OCI-LY1 (cell line): ENCODE measurements at regions not wholly inside any gene's neighbourhood (a gene's known extent, or its start where the extent isn't known, plus 50 kb on each side); places are given as distances from the start of the nearest gene placed in this dataset.
A peak's percentile ranks its signal among the peaks of the same experiment; 100 is the strongest.

Experiments
- H2AFZ ChIP-seq: fragments of 200-600 bp; sonication (generic), shearing (Covaris generic); 2 replicates; pipeline ENCODE4 v1.6.0; 2014; ENCODE audit warnings: antibody characterized with exemption, mild to moderate bottlenecking, low read length
- H3F3A ChIP-seq: fragments of 200-600 bp; sonication (generic), shearing (Covaris generic); 2 replicates; pipeline ENCODE4 v1.6.0; 2014; ENCODE audit warnings: mild to moderate bottlenecking, antibody characterized with exemption, low read length, moderate library complexity; ENCODE audit not compliant: insufficient read depth
- H3K27ac ChIP-seq: fragments of 200-600 bp; sonication (generic); 2 replicates; pipeline ENCODE4 v1.5.1; 2014; ENCODE audit warnings: low read length, mixed run types, mild to moderate bottlenecking, low read depth; ENCODE audit not compliant: poor library complexity, severe bottlenecking
- H3K27me3 ChIP-seq: fragments of 200-600 bp; sonication (generic); 2 replicates; pipeline ENCODE4 v1.6.0; 2014; ENCODE audit warnings: antibody characterized with exemption, mild to moderate bottlenecking, low read length, moderate library complexity; ENCODE audit not compliant: insufficient read depth
- H3K36me3 ChIP-seq: fragments of 200-600 bp; sonication (generic); 2 replicates; pipeline ENCODE4 v1.6.1; 2014; ENCODE audit warnings: mild to moderate bottlenecking, antibody characterized with exemption, low read length, moderate library complexity, mixed read lengths; ENCODE audit not compliant: insufficient read depth
- H3K4me1 ChIP-seq: fragments of 200-600 bp; sonication (generic); 2 replicates; pipeline ENCODE4 v1.5.1; 2014; ENCODE audit warnings: mild to moderate bottlenecking, low read length, moderate library complexity; ENCODE audit not compliant: insufficient read depth, severe bottlenecking
- H3K4me2 ChIP-seq: fragments of 200-600 bp; sonication (generic), shearing (Covaris generic); 2 replicates; pipeline ENCODE4 v1.6.1; 2014; ENCODE audit warnings: low read length
- H3K4me3 ChIP-seq: fragments of 200-600 bp; sonication (generic); 2 replicates; pipeline ENCODE4 v1.5.1; 2014; ENCODE audit warnings: low read length, low read depth, mild to moderate bottlenecking, mixed read lengths; ENCODE audit not compliant: poor library complexity, severe bottlenecking
- H3K79me2 ChIP-seq: fragments of 200-600 bp; shearing (Covaris generic); 2 replicates; pipeline ENCODE4 v1.6.1; 2016; ENCODE audit warnings: mixed run types, low read length, mixed read lengths; ENCODE audit not compliant: insufficient read depth
- H3K9ac ChIP-seq: fragments of 200-600 bp; sonication (generic), shearing (Covaris generic); 2 replicates; pipeline ENCODE4 v1.6.1; 2014; ENCODE audit warnings: mild to moderate bottlenecking, low read length, mixed read lengths
- H3K9me2 ChIP-seq: fragments of 200-600 bp; sonication (generic), shearing (Covaris generic); 2 replicates; pipeline ENCODE4 v1.6.1; 2014; ENCODE audit warnings: low read depth, mild to moderate bottlenecking, low read length, mixed read lengths
- H3K9me3 ChIP-seq: fragments of 200-600 bp; shearing (Covaris generic); 2 replicates; pipeline ENCODE4 v1.6.1; 2014; ENCODE audit warnings: low read length, mixed read lengths
- H4K20me1 ChIP-seq: fragments of 200-600 bp; sonication (generic), shearing (Covaris generic); 2 replicates; pipeline ENCODE4 v1.6.0; 2016; ENCODE audit warnings: mild to moderate bottlenecking, low read length; ENCODE audit not compliant: insufficient read depth
- EZH2 ChIP-seq: fragments of 200-600 bp; sonication (generic), shearing (Covaris generic); IDR thresholded peaks from 2 replicates; pipeline ENCODE4 v1.8.0; 2017; ENCODE audit warnings: borderline replicate concordance, mixed run types, mild to moderate bottlenecking, antibody characterized with exemption, low read length, moderate library complexity, mixed read lengths
- TF ChIP-seq, protein P1 (sequence below): fragments of 200-600 bp; sonication (generic), shearing (Covaris generic); IDR thresholded peaks from 2 replicates; pipeline ENCODE4 v1.5.1; 2017; ENCODE audit warnings: mild to moderate bottlenecking, antibody characterized with exemption, low read length, moderate library complexity, mixed read lengths

GRCh38 chr5:123882965-123883345 is 371.0 kb downstream of the CSNK1G3 start:
- H3K27ac ChIP-seq, result no peak overlapping the region
- no peaks in the 10 kb centered on the region for H3K9me3 ChIP-seq
- no peaks in the 10 kb centered on the region for H3F3A ChIP-seq
- no peak overlapping the region for H3K4me3 ChIP-seq
- no peaks in the 10 kb centered on the region for H3K27me3 ChIP-seq
- H2AFZ ChIP-seq, result peak overlapping the region; percentile 78
- H3K4me1 ChIP-seq, result peaks cover 20% of the 10 kb centered on the region
- H3K9me2 ChIP-seq, result no peaks in the 10 kb centered on the region
- no peaks in the 10 kb centered on the region for H4K20me1 ChIP-seq
- H3K4me2 ChIP-seq, result peak overlapping the region; percentile 39
- no peaks in the 10 kb centered on the region for H3K36me3 ChIP-seq
- TF ChIP-seq, protein P1, sequence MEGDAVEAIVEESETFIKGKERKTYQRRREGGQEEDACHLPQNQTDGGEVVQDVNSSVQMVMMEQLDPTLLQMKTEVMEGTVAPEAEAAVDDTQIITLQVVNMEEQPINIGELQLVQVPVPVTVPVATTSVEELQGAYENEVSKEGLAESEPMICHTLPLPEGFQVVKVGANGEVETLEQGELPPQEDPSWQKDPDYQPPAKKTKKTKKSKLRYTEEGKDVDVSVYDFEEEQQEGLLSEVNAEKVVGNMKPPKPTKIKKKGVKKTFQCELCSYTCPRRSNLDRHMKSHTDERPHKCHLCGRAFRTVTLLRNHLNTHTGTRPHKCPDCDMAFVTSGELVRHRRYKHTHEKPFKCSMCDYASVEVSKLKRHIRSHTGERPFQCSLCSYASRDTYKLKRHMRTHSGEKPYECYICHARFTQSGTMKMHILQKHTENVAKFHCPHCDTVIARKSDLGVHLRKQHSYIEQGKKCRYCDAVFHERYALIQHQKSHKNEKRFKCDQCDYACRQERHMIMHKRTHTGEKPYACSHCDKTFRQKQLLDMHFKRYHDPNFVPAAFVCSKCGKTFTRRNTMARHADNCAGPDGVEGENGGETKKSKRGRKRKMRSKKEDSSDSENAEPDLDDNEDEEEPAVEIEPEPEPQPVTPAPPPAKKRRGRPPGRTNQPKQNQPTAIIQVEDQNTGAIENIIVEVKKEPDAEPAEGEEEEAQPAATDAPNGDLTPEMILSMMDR, result no peak
- no peak for TF ChIP-seq EZH2
- H3K79me2 ChIP-seq, result no peaks in the 10 kb centered on the region
- no peak overlapping the region for H3K9ac ChIP-seq

GRCh38 chr5:123882319-123882964 is 370.5 kb downstream of the CSNK1G3 start:
- Histone ChIP-seq H3K27me3 (no peaks in the 10 kb centered on the region), H3K4me1 (peaks cover 20% of the 10 kb centered on the region), H3K4me3 (no peak overlapping the region), H3K9me3 (no peaks in the 10 kb centered on the region), H3K79me2 (no peaks in the 10 kb centered on the region), H4K20me1 (no peaks in the 10 kb centered on the region), H3K9ac (no peak overlapping the region), H3F3A (no peaks in the 10 kb centered on the region), H3K9me2 (no peaks in the 10 kb centered on the region), H3K36me3 (no peaks in the 10 kb centered on the region), H3K4me2 (peak overlapping the region; percentile 39), H3K27ac (no peak overlapping the region), H2AFZ (peak overlapping the region; percentile 78; the same call in 1 of the 2 replicates)
- TF ChIP-seq, protein P1, result no peak
- no peak for TF ChIP-seq EZH2

- no peaks in the 10 kb centered on the region for H3K36me3 ChIP-seq
- no peak overlapping the region for H3K27ac ChIP-seq
- H3K4me3 ChIP-seq, result no peak overlapping the region
- H3K79me2 ChIP-seq, result no peaks in the 10 kb centered on the region
- H4K20me1 ChIP-seq, result no peaks in the 10 kb centered on the region
- H3F3A ChIP-seq, result no peaks in the 10 kb centered on the region
- no peaks in the 10 kb centered on the region for H3K9me3 ChIP-seq
- TF ChIP-seq, protein P1, result no peak
- no peak for TF ChIP-seq EZH2
- H3K27me3 ChIP-seq, result no peaks in the 10 kb centered on the region
- H3K9ac ChIP-seq, result no peak overlapping the region
- peaks cover 20% of the 10 kb centered on the region for H3K4me1 ChIP-seq
- no peaks in the 10 kb centered on the region for H3K9me2 ChIP-seq
- 0 out of 2 replicates have a peak overlapping the region, but pooled peaks have one; percentile 64 for H2AFZ ChIP-seq
- H3K4me2 ChIP-seq, result no peak overlapping the region
Measured at GRCh38 chr5:123881759-123882244, 369.8 kb downstream of the CSNK1G3 start.
